Suppressor macrophage treated with lipopolysaccharide for 4 hours (primary cell): ENCODE measurements at regions not wholly inside any gene's neighbourhood (a gene's known extent, or its start where the extent isn't known, plus 50 kb on each side); places are given as distances from the start of the nearest gene placed in this dataset.

Experiments used
- DNase-seq: peaks from one replicate; pipeline ENCODE4 v3.0.0-alpha.2; 2020

DNA sequence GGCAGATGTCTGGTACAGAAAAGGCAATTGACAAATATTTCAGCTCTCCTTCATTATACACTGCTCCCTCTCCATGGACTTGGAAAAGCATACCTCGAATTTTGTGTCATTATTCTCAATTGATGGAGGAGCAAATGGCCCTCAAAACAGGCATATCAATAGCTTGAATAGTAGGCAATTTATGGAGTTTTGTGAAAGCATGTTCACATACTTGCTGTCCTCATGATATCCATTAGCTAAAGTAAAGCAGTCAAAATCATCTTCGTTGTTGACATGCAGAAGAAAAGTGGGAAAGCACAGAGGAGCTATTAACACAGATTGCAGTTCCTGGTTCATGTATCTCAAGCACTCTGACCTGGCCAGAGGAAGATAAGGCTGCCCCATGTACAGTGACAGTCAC is 472.8 kb downstream of the CCSER2 start:
- no peak for DNase-seq

- DNase-seq: no peak
Measured at GRCh38 chr10:84801916-84802315, 473.5 kb downstream of the CCSER2 start.

DNA sequence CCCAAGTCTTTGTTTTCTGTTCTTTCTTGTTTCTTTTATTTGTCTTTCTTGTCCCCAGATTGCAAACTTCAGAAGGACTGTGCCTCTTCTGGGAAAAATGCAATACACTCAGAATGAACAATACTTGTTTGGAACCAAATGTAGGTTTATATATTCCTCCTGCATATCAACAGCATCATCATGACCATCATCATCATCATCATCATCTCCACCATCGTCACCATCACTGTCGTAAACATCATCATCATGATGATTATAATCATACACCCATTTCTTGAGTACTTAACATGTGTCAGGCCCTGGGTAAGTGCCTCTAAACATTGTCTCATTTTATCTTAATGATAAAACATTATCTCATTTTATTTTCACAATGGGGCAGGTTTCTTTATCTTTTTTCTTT is 476.8 kb downstream of the CCSER2 start:
- no peak for DNase-seq

DNA sequence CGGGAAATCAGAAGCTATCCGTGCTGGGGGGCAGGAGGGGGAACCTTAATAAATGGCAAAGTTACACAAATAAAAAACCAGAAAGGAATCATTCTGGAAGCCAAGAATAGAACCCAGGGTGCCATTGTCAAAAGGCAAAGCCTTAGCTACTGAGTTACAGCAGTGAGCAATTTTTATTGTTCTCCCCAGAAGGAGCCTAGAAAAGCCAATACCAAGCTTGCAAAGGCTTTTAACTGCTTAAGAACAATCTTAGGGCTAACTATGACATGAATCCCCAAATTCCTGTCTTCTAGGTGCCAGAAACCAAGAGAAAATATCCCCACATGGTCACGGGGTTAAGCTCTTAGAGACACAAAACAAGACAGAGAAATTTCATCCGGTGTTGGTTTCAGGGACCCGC is 482.7 kb downstream of the CCSER2 start:
- DNase-seq: no peak

DNA sequence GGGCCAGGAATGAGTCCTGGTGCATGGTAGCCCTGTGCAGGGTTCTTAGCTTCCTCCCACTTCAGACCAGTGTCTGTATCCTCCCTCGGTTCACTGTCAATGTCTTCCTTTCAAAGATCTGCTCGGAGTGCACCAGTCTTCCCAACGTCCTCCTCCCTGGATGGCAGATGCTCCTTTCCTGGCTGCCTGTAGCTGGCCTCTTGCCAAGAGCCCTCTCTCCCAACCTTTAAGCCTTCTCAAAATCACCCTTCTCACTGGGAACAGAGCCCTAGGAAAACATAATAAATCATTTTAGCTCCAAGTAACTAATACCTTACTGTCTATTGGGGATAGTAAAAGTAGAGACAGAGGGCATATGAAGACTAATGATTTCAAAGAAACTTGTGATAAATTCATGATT is 490.6 kb downstream of the CCSER2 start:
- no peak for DNase-seq

DNA sequence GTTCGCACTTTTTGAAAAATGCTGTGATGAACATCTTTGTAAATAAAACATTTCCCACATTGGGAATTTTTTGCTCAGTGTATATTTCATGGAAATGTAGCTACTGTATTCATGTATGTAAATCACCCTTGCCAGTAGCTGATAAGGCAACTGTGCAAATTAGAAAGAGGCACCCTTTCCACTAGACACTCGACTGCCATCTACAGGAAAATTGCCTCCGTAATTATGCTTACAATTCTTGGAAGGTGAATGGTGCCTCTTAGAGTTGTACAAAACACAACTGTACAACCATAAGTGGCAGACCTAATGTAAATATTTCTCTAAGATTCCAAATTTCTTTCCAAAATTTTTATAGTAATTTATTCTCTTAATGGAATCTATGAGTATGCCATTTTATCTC is 491.7 kb downstream of the CCSER2 start:
- DNase-seq: no peak

DNA sequence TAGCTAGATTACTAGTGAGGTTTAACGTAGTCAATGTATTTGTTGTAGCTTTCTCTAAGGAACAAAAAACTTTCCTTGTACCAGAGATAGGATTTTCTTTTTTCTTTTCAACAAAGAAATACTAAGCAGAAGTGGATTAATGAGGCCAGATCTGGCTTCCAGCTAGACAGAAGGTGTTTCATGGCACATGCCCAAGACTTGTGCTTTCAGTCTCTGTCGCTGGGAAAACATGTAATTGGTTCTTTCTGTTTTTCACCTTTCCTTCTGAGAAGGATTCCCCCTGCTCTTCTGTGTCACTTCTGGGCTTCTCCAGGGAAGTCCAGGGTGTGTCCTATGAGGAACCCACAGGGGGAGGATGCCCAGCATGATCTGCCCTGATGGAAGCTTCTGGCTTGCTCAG is 492.2 kb downstream of the CCSER2 start:
- DNase-seq: no peak

GRCh38 chr10:84822931-84823630 is 494.7 kb downstream of the CCSER2 start:
- no peak for DNase-seq

GRCh38 chr10:84824525-84824924 is 496.1 kb downstream of the CCSER2 start:
- no peak for DNase-seq

DNA sequence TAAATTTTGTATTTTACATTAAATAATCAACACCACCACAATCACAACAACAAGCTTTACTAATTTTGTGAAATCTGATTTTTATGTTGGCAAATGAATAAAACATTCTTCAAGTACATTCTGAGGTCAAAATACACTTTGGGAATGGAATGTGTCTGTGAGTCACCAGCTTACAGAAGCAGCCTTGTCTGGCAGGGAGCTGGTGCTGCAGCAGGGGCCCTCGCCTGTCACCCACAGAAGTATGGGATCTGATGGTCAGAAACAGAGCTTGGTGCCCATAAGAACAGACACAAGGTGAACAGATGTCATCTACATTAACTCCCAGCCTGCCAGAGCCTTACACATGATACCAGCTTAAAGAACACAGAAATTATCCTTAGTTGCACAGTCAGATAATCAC is 496.9 kb downstream of the CCSER2 start:
- no peak for DNase-seq

DNA sequence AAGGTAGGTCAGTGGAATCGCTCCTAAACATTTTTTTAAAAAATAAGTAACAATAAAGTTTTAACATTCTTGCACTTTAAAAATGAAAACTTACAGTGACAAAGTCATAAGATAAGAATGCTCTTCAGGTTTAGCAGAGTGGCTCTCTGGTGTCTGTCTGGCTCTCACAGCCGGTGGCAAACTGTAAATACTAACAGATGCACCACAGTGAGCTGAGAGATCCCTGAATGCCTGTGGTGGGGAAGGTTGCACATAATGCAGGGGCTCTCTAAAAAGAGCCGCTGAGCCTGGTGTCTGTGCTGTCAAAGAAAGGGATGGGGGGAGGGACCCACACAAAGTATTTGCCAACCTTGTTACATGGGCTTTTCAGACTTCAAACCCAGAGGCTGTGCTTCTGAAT is 498.3 kb downstream of the CCSER2 start:
- no peak for DNase-seq

GRCh38 chr10:84829131-84829530 is 500.7 kb downstream of the CCSER2 start:
- no peak for DNase-seq

- no peak for DNase-seq
Measured at GRCh38 chr10:84837041-84837812, 508.8 kb downstream of the CCSER2 start.

- DNase-seq: no peak
Measured at GRCh38 chr10:84837877-84838276, 509.5 kb downstream of the CCSER2 start.

DNA sequence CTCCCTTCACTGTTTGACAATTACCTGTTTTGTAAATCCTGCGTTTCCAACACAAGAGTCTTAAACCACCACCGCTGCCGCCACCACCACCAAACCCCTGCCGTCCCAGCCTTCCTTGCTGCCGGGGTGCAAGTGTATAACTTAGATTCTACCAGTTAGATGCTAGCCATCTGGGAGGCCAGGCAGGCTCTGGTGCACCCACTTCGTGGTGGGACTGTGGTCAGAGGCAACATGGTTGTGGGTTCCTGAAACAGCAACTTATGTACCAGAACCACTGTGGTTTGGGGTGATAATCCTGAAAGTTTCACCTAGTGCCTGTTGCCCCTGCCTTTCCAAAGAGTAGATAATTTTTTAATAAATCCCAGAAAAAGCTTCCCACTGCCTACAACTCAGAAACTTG is 510.5 kb downstream of the CCSER2 start:
- no peak for DNase-seq

DNA sequence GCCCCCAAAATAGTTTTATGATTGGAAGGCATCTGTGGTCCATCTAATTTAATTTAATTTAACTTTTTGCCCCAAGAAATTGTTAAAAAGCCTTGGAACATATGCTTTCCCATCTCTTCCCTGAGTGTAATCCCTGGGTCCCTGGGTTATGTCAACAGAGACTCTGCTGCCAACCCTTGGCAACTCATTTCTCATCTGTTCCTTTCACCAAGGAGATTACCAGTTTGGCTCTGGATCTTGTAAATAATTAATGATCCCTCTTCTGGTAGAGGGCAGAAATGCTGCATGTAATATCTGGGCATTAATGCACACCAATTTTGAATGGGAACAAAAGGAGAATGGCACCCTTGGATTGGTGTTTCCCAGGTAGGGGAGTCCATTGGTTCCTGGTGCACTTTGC is 514.2 kb downstream of the CCSER2 start:
- no peak for DNase-seq

- no peak for DNase-seq
Measured at GRCh38 chr10:84844461-84844860, 516.1 kb downstream of the CCSER2 start.

GRCh38 chr10:84845628-84846261 is 517.4 kb downstream of the CCSER2 start:
- no peak for DNase-seq

DNA sequence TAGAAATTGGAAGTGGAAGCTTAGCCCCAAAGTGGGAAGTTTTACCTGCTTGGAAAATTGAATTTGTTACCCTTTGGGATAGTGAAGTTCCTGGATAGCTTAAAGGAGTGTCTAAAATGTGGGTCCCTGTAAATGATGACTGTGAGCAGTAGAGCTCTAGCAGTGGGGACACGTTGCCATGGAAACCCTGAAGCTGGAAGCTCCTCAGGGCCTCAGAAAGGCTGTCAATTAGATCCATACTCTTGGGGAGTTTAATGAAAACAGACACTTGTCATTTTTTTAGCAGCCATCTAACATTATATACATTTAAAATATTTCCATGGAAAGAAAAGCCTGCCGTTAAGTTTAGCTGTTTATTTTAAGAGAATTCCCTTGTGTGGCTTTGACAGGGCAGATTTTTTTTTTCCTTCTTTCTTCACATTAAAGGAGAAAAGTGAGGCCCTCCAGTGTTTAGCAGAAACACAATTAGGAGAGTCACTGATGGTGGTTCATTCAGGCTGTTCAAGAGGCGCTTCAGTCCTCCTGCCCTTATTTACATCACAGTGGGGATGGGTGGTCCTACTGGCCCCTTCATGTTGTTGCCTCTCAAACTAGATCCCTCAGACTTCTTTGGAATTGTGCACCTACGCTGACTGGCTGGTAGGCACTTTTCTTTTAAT is 518.4 kb downstream of the CCSER2 start:
- DNase-seq: no peak

GRCh38 chr10:84848967-84849366 is 520.6 kb downstream of the CCSER2 start:
- no peak for DNase-seq

- DNase-seq: no peak
Measured at GRCh38 chr10:84850826-84851225, 522.4 kb downstream of the CCSER2 start.

GRCh38 chr10:84854439-84854838 is 526.0 kb downstream of the CCSER2 start:
- DNase-seq: no peak

GRCh38 chr10:84860855-84861254 is 532.5 kb downstream of the CCSER2 start:
- DNase-seq: no peak

- DNase-seq: no peak
Measured at GRCh38 chr10:84862551-84862950, 534.2 kb downstream of the CCSER2 start.
